Left lobe of liver (tissue), 2 donors: ENCODE measurements at regions not wholly inside any gene's neighbourhood (a gene's known extent, or its start where the extent isn't known, plus 50 kb on each side); places are given as distances from the start of the nearest gene placed in this dataset.
A peak's percentile ranks its signal among the peaks of the same experiment; 100 is the strongest.
"Not testable (repeated sequence)": the region's sequence is repeated elsewhere in the genome, so short reads cannot be mapped to it uniquely, and the experiment has no call there.

Source experiments
- ATAC-seq: fragments of 200-7000 bp; cut with Tn5 transposase; one replicate; pipeline ENCODE4 v1.9.1; 2020; ENCODE audit warnings: mild to moderate bottlenecking, moderate library complexity
- DNase-seq: peaks from one replicate; pipeline ENCODE4 v3.0.0-alpha.2; 2020; ENCODE audit warnings: low spot score
- donor health status: DM: no; HTN: no; CAD: no; lungs with moderate emphysema.
- donor health status: DM: no; HTN: yes; CAD: no.

DNA sequence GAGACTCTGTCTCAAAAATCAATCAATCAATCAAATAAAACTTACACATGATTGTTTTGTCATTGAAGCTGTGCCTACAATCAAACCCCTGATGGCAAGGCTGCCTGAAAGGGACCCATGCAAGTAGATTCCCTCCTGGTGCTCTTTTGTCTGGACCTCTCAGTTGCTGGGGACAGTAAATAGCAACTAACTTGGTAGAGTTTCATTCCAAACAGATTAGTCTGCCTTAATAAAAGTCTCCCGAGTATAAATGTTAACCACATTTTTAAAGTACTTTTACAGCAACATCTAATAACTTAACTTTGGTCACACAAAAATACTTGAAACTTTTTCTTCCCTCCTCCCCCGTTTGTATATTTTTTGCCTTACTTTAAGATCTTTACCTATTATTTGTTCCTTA is 105.5 kb downstream of the FEM1C start:
- ATAC-seq (no peak), DNase-seq (no peak)

DNA sequence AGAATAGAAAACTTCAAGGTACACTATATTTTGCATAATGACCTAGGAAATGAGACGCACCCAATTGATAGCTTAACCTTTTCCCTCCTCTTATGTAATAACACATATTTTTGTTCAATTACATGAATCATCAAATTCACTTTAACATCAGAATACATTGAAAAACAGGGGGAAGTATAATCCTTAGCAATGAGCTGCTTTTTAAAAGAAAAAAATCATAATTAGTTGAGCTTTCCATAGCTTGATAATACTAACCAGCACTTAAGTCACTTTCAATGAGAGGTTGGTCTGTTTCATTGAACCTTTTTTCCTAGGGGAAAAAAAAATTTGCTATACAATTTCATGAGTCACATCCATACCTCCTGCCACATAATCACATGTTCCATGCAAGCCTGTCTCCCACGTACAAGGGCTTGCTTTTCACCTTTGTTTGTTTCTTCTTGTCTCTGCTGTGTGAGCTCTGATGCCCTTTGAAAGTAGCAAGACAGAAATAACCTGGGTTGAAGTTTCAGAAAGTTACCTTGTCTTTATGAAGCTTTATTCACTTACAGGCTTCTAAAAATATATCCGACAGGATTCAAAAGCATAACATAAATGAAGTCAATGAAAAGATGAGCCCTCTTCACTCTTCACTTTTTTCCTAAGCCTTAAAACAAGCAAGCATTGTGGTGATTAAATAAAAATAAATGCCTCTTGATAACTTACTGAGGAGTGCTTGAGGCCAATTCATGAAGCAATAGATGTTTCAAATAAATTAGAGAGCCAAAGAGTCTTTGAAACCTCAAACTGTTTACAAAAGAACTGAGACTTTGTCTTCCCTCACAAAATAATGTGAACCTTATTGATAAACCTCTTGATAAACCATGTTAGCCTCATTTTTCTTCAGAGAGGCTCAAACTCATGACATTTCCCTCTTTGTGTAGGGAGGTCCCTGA is 108.5 kb downstream of the FEM1C start:
- ATAC-seq (peak; percentile 41), DNase-seq (no peak)

DNA sequence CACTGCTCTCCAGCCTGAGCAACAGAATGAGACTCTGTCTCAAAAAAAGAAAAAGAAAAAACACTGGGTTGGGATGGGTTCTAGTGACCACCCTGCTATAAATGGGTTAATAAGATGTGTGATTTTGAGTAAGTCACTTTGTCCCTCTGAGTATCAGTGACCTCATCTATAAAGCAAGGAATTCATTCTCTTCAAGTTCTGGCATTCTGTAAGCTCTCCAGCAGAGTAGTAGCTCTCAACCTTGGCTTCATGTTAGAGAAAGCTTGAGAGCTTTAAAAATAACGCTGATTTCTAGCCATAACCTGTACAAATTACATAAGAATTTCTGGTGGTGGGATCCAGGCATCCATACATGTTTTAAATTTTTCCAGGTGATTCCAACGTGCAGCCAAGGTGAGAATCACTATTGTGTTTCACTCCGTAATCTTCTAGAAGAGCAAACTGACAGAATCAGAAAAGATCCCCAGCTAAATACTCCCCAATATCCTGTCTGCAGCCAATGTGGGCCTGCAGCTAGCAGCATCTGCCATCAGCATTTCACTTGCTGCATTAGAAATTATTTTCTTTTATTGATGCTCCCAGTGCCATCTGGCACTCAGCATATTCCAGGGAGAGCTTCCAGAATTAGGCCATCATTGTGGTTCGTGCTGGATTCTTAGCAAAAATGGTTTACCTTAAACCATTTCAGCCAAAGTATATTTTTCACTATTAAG is 109.4 kb downstream of the FEM1C start:
- no peak for DNase-seq
- no peak for ATAC-seq

DNA sequence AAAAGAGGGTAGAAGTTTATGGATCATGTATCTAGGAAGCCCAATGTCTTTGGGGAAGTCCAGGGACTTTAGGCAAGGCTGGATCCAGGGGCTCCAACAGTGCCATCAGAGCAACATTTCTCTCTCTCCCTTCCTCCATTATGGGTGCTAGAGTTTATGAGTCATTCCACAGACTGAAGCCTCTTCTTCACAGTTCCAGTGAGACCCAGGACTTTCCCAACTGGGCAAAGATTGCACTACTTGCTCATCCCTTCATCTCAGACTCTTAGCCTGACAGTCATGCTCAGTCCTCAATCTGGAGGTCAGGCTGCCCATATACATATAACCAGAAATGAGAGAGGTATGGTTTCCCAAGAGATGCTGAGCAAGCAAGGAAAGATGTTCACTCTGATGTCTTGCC is 110.7 kb downstream of the FEM1C start:
- DNase-seq (no peak), ATAC-seq (no peak)

DNA sequence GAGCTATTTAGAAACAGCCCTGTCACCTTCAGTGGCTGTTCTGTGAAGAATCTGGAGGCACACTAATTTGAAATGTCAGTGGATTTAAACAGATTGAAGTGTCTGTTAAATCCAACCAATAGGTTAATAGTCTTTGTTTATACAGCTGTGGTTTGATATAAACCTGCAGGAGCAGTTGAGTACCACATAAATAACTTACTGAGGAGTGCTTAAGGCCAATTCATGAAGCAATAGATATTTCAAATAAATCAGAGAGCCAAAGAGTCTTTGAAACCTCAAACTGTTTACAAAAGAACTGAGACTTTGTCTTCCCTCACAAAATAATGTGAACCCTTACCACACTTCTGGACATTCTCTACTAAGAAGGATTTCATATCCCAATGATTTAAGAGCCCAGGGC is 111.9 kb downstream of the FEM1C start:
- no peak for DNase-seq
- ATAC-seq, result peak; percentile 34

DNA sequence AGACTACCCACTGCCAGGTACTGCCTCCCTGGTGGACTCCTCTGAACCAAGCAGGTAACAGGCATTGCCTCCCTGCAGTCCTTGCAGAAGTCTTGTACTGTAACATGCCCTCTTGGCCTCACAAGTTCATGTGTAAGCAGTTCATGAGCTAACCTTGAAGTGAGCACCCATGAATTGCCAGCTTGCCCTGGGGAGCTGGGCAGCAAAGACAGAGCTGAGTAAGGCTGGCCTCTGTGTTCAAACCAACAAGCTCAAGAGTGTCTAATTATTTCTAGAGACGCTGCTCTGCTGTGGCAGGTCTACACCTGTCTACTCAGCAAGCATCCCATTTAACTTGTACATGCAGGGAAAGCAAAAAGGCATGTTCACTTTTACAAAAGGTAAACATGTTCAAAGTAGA is 113.5 kb downstream of the FEM1C start:
- no peak for DNase-seq
- ATAC-seq, result no peak

DNA sequence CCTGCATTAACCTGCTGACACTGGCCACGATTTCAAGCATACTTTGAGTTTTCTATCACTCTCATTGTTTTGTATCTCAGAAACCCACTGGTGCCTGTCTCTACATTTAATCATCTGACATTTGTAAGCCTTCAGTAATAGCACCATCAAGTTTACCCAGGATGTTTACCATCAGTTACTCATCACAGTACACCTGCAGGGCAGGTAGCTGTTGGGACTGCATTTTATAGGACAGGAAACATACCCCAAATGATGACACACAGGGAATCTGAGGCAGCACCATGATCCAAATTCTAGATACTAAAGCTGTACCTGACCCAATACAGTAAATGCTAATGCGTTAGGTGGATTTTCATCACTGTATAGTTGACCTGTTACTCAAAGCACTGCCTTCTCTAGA is 114.2 kb downstream of the FEM1C start:
- DNase-seq (no peak), ATAC-seq (no peak)

DNA sequence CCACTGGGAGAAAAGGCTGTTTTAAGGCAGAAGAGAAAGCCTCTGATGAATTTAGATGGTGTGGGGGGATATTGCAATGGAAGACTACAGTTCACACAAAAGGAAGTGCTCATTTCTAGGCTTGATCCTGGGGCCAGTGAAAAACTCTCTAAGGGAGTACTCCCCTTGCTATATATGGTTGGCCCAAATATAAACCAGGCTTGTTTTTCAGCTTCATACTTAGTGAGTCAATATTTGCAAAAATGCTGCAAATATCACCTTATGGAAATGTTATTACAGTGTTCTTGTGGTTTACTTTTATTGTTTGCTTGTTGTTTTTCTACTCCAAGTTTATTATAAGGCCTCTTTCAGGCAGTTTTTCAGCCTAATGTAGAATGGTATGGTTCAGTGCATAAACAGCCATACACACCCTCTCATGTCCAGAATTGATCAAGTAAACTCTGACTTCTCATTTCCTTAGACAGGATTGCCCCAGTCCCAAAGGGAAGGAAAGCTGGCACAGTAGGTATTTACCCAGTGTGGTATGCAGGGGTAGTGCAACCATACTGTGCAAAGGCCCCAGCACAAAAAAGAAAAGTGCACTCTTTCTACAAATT is 115.1 kb downstream of the FEM1C start:
- no peak for ATAC-seq
- no peak for DNase-seq

DNA sequence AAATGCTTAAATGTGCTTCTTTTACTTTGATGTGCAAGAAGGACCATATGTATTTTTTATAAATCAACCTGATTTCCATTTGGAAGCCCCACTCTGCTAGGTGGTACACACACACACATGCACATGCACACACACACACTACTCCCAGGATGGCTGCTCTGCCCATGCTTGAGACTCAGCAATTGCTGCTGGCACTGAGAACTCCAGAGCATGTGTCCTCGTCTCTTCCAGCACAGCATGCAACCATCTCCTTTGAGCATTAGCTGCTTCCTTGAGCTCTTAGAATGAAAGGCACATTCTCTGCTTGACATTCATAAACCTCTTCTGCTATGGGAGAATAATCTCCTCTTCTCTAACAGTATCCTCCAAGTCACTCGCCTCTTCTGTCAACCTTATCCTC is 115.9 kb downstream of the FEM1C start:
- DNase-seq (no peak), ATAC-seq (no peak)

DNA sequence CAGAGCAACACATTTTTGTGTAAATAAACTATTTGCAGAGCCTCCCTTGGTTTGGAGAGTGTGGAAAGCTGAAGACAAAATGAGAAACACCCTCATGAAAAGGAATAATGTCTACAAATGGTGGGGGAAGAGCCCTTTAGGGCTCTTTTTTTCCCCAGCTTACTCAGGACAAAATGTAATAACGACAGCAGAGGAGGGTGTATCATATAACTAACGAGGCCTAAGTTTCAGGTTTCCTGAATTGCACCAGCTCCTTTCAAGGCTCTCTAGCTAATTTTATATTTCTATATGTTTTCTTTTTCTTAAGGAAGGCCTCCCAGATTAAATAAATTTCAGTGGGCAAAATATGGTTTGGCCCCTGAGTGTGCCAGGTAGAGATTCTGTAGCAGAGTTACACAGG is 116.3 kb downstream of the FEM1C start:
- no peak for ATAC-seq

DNA sequence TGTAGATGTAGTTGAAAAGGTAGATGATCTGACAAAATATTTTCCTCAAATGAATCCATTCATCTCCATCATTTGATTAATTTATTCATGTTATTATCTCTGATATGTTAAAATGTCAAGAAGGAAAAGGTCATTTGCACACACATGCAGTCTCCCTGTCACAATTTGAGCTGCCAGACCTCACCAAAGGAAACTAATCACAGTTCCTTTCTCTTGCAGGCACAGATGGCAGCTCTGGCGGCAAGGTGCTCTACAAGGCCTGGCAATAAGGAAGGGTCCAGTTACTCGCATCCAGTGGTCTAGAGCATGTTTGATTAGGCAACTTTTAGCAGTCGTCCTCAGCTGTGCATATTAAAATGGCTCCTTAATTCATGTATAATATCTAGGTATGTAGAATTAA is 120.1 kb downstream of the FEM1C start:
- ATAC-seq (no peak), DNase-seq (no peak)

More for the DNA sequence above, 116.3 kb downstream of the FEM1C start:
- DNase-seq, result no peak

DNA sequence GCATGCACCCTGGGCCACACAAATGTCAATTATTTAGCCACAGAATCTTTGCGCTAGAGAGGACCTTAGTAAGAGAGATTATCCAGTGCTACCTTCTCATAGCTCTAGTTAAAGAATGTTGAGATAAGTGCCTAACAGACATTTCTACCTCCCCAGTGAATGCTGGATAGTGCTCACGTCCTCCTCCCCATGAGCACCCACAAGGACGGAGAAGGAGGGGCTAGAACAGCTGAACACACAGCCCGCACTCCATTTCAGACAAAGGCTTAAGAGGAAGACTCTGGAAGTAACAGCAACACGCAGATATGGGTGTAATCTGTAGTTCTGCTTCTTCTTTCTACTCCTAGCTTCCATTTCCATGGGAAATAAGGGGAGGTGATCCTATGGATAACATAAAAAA is 120.5 kb downstream of the FEM1C start:
- no peak for ATAC-seq

DNA sequence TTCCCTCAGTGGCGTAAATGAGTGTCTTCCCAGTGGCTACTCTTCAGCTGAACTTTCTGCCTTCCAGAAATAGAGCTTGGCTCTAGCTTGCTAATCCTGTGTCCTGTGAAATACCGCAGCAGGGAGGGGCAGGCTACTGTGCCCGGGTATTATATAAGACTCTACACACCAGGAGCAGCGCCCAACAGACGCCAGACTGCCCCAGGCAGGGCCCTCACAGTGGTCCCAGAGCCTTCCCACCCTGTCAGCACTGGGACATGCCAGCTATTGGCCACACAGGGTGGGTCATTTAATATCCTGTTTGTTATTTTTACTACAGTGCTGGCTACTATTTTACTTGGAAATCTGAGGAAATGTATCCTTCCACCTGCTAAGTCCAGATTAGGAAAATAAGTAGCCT is 121.0 kb downstream of the FEM1C start:
- peak; percentile 43 for ATAC-seq

More for the DNA sequence above, 120.5 kb downstream of the FEM1C start:
- DNase-seq, result no peak

DNA sequence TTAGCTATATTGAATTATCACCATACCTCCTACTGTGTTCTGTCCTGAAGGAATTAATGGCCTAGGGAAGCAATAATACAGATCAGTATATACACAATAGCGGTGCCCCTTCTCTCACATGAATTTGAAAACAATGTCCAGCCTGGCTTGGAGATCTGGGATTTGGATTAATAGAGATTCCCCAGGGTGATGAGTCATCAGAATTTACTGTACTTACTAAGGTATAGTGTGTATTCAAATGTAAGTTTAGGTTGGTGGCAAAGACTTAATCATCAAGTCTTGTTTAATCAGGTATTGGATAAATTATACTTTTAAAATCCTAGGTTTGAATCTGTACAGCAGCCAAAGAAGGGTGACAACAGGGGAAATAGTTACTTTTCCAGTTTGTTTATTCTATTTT is 121.5 kb downstream of the FEM1C start:
- no peak for ATAC-seq

More for the DNA sequence above, 121.0 kb downstream of the FEM1C start:
- DNase-seq, result no peak

DNA sequence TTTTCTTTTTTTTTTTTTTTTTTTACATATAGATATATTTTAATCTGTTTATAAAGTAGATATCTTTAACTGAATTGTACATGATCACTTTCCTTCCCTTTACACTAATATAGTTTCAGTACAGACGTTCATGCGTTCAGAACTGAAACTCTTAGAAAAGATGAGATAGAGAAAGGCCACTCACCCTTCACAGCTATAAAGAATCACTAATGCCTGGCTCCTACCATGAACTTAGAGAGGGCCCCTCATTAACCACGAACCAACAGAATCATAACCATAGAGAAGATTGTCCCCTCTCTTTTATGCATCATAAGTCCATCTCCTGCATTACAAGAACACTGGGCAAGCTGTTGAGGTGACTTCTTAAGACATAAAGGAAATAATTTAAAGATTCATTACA is 123.8 kb downstream of the FEM1C start:
- DNase-seq, ATAC-seq: not testable (repeated sequence)

More for the DNA sequence above, 121.5 kb downstream of the FEM1C start:
- DNase-seq, result no peak

DNA sequence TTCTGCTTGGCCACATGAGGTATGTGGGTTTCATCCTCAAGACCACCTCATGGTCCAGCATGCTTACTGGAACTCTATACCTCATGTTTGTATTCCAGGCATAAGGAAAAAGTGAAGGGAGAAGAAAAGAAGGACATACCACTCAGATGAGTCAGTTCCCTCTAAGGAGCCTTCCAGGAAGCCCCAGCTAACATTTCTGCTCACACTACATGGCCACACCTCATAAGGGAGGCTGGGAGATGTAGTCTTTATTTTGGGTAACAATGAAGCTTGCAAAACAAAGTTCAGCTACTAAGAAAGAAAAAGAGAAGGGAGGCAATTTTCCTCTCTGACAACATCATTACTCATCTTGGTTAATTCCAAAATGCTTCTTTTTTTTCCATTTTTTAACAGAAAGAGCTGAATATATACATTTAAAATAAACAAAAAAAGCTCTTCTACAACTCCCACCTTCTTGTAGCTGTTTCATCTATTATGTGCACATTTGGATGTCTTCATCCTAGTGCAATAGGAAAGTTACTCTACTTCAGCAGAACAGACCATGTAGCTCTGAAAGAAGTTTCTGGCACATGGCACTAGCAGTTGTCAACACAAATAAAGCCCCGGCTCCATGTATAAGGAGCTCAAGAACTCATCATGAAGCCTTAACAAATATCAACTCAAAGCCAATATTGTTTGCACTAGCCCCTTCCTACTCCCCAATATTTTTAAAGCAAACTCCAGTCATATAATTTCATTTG is 123.6 kb upstream of the CCDC112 start:
- ATAC-seq, result no peak
- DNase-seq, result no peak

DNA sequence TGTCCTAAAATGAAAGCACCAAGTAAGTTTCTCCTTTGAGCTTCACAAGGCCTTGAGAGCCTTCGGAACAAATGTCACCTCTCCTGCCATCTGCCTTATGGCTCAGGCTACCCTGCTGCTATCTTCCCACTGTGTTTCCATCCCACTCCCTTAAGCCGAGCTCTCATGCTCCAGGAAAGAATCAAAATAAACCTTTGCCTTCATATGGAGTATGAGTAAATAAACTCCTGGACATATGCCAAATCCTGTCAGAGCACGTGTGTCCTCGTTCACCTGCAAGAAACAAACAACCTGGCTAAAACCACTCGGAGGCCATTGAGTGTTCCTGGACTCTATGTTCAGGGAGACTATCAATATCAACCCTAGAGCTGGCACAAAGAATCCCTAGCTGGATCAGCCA is 122.3 kb upstream of the CCDC112 start:
- ATAC-seq, result no peak
- no peak for DNase-seq

DNA sequence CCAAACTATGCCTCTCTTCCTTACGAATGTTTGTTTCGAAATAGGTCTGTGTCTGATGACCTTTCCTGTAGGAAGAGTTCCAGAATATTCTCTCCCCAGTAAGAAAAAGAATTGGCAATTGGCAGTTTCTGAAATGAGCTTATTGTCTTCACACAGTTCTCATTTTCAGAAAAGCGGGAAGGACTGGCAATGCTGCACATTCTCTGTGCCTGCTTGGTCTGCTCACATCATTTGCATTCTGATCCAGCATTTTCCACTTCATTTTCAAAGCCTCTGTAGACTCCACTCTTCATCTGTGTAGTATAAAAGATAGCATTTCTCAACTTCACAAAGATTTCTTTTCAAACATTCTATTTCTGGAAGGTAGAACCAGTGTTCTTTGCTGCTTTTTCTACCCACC is 120.6 kb upstream of the CCDC112 start:
- ATAC-seq (no peak), DNase-seq (no peak)

DNA sequence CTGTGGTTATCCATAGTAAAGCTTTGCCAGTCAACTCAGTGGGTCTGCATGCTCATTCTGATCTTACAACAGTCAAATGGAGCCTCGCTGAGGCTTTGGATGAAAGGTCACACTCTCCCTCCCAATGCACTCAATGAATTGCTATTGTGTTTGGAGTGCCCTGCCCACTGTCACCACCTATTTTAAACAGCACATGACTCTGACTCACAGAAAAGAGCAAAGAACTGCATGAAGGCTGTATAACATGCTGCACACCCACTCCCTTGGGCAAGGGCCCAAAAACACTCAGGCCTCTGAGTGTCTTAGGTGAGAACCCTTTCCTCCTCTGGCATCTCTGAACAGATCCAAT is 118.7 kb upstream of the CCDC112 start:
- no peak for DNase-seq
- no peak for ATAC-seq

DNA sequence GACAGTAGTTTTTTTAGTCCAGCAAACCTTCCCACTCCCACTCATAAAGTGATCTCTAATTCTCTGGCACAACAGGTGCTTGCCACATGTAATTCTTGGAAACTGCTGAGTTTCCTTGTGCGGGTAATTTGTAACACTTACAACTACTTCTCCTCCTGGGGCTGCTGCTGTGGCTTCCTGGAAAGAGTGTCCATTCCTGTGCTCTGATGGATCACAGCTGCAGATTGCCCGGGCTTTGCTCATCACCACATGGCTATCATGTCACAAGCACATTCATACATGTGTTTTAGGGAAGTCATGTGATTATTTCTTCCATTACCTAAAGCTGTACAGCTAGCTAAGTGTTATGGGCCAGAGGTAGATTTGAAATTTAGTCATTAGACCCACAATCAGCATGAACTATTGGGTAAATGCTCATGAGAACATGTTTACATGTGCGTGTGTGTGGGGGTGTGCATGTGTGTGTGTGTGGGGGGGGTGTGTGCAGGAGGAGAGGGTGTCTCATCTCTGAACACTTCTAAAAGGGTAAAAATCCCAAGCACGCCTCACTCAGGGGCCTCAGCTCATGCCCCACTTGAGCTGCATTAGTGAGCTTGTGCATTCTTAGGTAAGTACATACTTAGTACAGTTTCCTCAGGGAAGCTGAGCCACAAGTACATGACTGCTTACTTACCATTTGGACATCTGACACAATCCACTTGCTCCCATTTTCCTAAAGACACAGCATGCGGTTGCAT is 118.1 kb upstream of the CCDC112 start:
- no peak for ATAC-seq
- no peak for DNase-seq

DNA sequence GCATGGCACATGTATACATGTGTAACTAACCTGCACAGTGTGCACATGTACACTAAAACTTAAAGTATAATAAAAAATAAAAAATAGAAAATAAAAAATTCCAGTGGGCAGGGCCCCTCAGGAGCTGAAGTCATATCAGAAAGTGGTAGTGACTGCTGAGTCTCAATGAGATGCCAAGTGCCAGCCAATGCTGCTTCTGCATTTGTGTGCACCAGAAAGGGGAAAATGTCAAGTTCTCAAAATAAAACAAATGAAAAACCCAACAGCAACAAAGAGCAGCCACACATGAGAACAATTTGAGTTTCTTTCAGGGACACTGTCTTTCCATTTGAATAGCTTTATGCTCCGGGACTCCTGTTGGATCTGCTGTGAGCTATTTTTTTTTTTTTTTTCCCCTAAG is 117.2 kb upstream of the CCDC112 start:
- DNase-seq, result no peak
- ATAC-seq, result no peak
